ENCODE measurements at regions not wholly inside any gene's neighbourhood (a gene's known extent, or its start where the extent isn't known, plus 50 kb on each side); places are given as distances from the start of the nearest gene placed in this dataset.

- no peak overlapping the region for H3K4me3 ChIP-seq (ENCODE audit: insufficient read length, low read depth)
- TF ChIP-seq SUZ12 (IDR thresholded peaks at IDR 0.05; ENCODE audit: extremely low read depth, insufficient read depth, insufficient read length) (no peak), ZNF274 (IDR thresholded peaks at IDR 0.05; ENCODE audit: low read depth, low read length) (no peak), YY1 (IDR thresholded peaks at IDR 0.05; ENCODE audit: insufficient read depth, insufficient read length) (no peak)
- H3K27me3 ChIP-seq (ENCODE audit: insufficient read depth, insufficient read length), result no peaks in the 10 kb centered on the region
These were observed 104.5 kb upstream of the ADGRF1 start for GRCh38 chr6:47146431-47147174.

GRCh38 chr6:47145212-47145611 is 103.1 kb upstream of the ADGRF1 start:
- DNase-seq (ENCODE audit: low read depth, low spot score), result no peak
- 0 out of 2 replicates have a peak, but pooled peaks cover 4% of the 10 kb centered on the region for H3K9me3 ChIP-seq (ENCODE audit: insufficient read depth, low read length)
- H3K9ac ChIP-seq (ENCODE audit: insufficient read length, low read depth), result no peak overlapping the region
- TF ChIP-seq YY1 (IDR thresholded peaks at IDR 0.05; ENCODE audit: insufficient read depth, insufficient read length), result no peak
- no peak for TF ChIP-seq ZNF274 (IDR thresholded peaks at IDR 0.05; ENCODE audit: low read depth, low read length)
- TF ChIP-seq SUZ12 (IDR thresholded peaks at IDR 0.05; ENCODE audit: extremely low read depth, insufficient read depth, insufficient read length), result no peak
- no peaks in the 10 kb centered on the region for H3K4me1 ChIP-seq (ENCODE audit: insufficient read depth, insufficient read length)
- H3K36me3 ChIP-seq (ENCODE audit: insufficient read depth, insufficient read length, low read length), result no peaks in the 10 kb centered on the region
- no peak overlapping the region for H3K4me3 ChIP-seq (ENCODE audit: insufficient read length, low read depth)
- no peaks in the 10 kb centered on the region for H3K27me3 ChIP-seq (ENCODE audit: insufficient read depth, insufficient read length)

More at GRCh38 chr6:47146431-47147174, 104.5 kb upstream of the ADGRF1 start:
- no peaks in the 10 kb centered on the region for H3K4me1 ChIP-seq (ENCODE audit: insufficient read depth, insufficient read length)
- H3K36me3 ChIP-seq (ENCODE audit: insufficient read depth, insufficient read length, low read length), result no peaks in the 10 kb centered on the region
- 0 out of 2 replicates have a peak, but pooled peaks cover 4% of the 10 kb centered on the region for H3K9me3 ChIP-seq (ENCODE audit: insufficient read depth, low read length)
- DNase-seq (ENCODE audit: low read depth, low spot score), result peak; percentile 33
- H3K9ac ChIP-seq (ENCODE audit: insufficient read length, low read depth), result no peak overlapping the region

GRCh38 chr6:47144306-47144705 is 102.2 kb upstream of the ADGRF1 start:
- no peak overlapping the region for H3K9ac ChIP-seq (ENCODE audit: insufficient read length, low read depth)
- no peaks in the 10 kb centered on the region for H3K36me3 ChIP-seq (ENCODE audit: insufficient read depth, insufficient read length, low read length)
- TF ChIP-seq SUZ12 (IDR thresholded peaks at IDR 0.05; ENCODE audit: extremely low read depth, insufficient read depth, insufficient read length) (no peak), ZNF274 (IDR thresholded peaks at IDR 0.05; ENCODE audit: low read depth, low read length) (no peak), YY1 (IDR thresholded peaks at IDR 0.05; ENCODE audit: insufficient read depth, insufficient read length) (no peak)
- DNase-seq (ENCODE audit: low read depth, low spot score), result no peak
- H3K4me1 ChIP-seq (ENCODE audit: insufficient read depth, insufficient read length), result no peaks in the 10 kb centered on the region
- H3K9me3 ChIP-seq (ENCODE audit: insufficient read depth, low read length), result 0 out of 2 replicates have a peak, but pooled peaks cover 4% of the 10 kb centered on the region
- H3K27me3 ChIP-seq (ENCODE audit: insufficient read depth, insufficient read length), result no peaks in the 10 kb centered on the region
- no peak overlapping the region for H3K4me3 ChIP-seq (ENCODE audit: insufficient read length, low read depth)

- Histone ChIP-seq H3K4me1 (ENCODE audit: insufficient read depth, insufficient read length) (no peaks in the 10 kb centered on the region), H3K9ac (ENCODE audit: insufficient read length, low read depth) (no peak overlapping the region), H3K4me3 (ENCODE audit: insufficient read length, low read depth) (no peak overlapping the region), H3K36me3 (ENCODE audit: insufficient read depth, insufficient read length, low read length) (no peaks in the 10 kb centered on the region), H3K27me3 (ENCODE audit: insufficient read depth, insufficient read length) (no peaks in the 10 kb centered on the region), H3K9me3 (ENCODE audit: insufficient read depth, low read length) (0 out of 2 replicates have a peak, but pooled peaks cover 4% of the 10 kb centered on the region)
- TF ChIP-seq YY1 (IDR thresholded peaks at IDR 0.05; ENCODE audit: insufficient read depth, insufficient read length) (no peak), SUZ12 (IDR thresholded peaks at IDR 0.05; ENCODE audit: extremely low read depth, insufficient read depth, insufficient read length) (no peak), ZNF274 (IDR thresholded peaks at IDR 0.05; ENCODE audit: low read depth, low read length) (no peak)
- no peak for DNase-seq (ENCODE audit: low read depth, low spot score)
These were observed 99.8 kb upstream of the ADGRF1 start for GRCh38 chr6:47141963-47142362.

- Histone ChIP-seq H3K27me3 (ENCODE audit: insufficient read depth, insufficient read length) (no peaks in the 10 kb centered on the region), H3K4me3 (ENCODE audit: insufficient read length, low read depth) (no peak overlapping the region), H3K9me3 (ENCODE audit: insufficient read depth, low read length) (0 out of 2 replicates have a peak, but pooled peaks cover 4% of the 10 kb centered on the region), H3K4me1 (ENCODE audit: insufficient read depth, insufficient read length) (no peaks in the 10 kb centered on the region), H3K9ac (ENCODE audit: insufficient read length, low read depth) (no peak overlapping the region), H3K36me3 (ENCODE audit: insufficient read depth, insufficient read length, low read length) (no peaks in the 10 kb centered on the region)
- DNase-seq (ENCODE audit: low read depth, low spot score), result no peak
- TF ChIP-seq ZNF274 (IDR thresholded peaks at IDR 0.05; ENCODE audit: low read depth, low read length), result no peak
- TF ChIP-seq YY1 (IDR thresholded peaks at IDR 0.05; ENCODE audit: insufficient read depth, insufficient read length), result no peak
- TF ChIP-seq SUZ12 (IDR thresholded peaks at IDR 0.05; ENCODE audit: extremely low read depth, insufficient read depth, insufficient read length), result no peak
These were observed 99.0 kb upstream of the ADGRF1 start for GRCh38 chr6:47141171-47141570.

- H3K9me3 ChIP-seq (ENCODE audit: insufficient read depth, low read length), result 0 out of 2 replicates have a peak, but pooled peaks cover 4% of the 10 kb centered on the region
- H3K9ac ChIP-seq (ENCODE audit: insufficient read length, low read depth), result no peak overlapping the region
- no peaks in the 10 kb centered on the region for H3K27me3 ChIP-seq (ENCODE audit: insufficient read depth, insufficient read length)
- DNase-seq (ENCODE audit: low read depth, low spot score), result no peak
- no peak overlapping the region for H3K4me3 ChIP-seq (ENCODE audit: insufficient read length, low read depth)
- H3K4me1 ChIP-seq (ENCODE audit: insufficient read depth, insufficient read length), result no peaks in the 10 kb centered on the region
- no peaks in the 10 kb centered on the region for H3K36me3 ChIP-seq (ENCODE audit: insufficient read depth, insufficient read length, low read length)
- no peak for TF ChIP-seq SUZ12 (IDR thresholded peaks at IDR 0.05; ENCODE audit: extremely low read depth, insufficient read depth, insufficient read length)
- no peak for TF ChIP-seq ZNF274 (IDR thresholded peaks at IDR 0.05; ENCODE audit: low read depth, low read length)
- TF ChIP-seq YY1 (IDR thresholded peaks at IDR 0.05; ENCODE audit: insufficient read depth, insufficient read length), result no peak
These were observed 95.9 kb upstream of the ADGRF1 start for GRCh38 chr6:47138046-47138445.

GRCh38 chr6:47137073-47137472 is 94.9 kb upstream of the ADGRF1 start:
- H3K9ac ChIP-seq (ENCODE audit: insufficient read length, low read depth), result no peak overlapping the region
- TF ChIP-seq SUZ12 (IDR thresholded peaks at IDR 0.05; ENCODE audit: extremely low read depth, insufficient read depth, insufficient read length) (no peak), ZNF274 (IDR thresholded peaks at IDR 0.05; ENCODE audit: low read depth, low read length) (no peak), YY1 (IDR thresholded peaks at IDR 0.05; ENCODE audit: insufficient read depth, insufficient read length) (no peak)

More at GRCh38 chr6:47137073-47137472, 94.9 kb upstream of the ADGRF1 start:
- Histone ChIP-seq H3K27me3 (ENCODE audit: insufficient read depth, insufficient read length) (no peaks in the 10 kb centered on the region), H3K9me3 (ENCODE audit: insufficient read depth, low read length) (no peaks in the 10 kb centered on the region), H3K36me3 (ENCODE audit: insufficient read depth, insufficient read length, low read length) (no peaks in the 10 kb centered on the region), H3K4me3 (ENCODE audit: insufficient read length, low read depth) (no peak overlapping the region), H3K4me1 (ENCODE audit: insufficient read depth, insufficient read length) (no peaks in the 10 kb centered on the region)
- no peak for DNase-seq (ENCODE audit: low read depth, low spot score)
